ENCODE measurements at regions not wholly inside any gene's neighbourhood (a gene's known extent, or its start where the extent isn't known, plus 50 kb on each side); places are given as distances from the start of the nearest gene placed in this dataset.
"Not testable (repeated sequence)": the region's sequence is repeated elsewhere in the genome, so short reads cannot be mapped to it uniquely, and the experiment has no call there.

GRCh38 chr10:4226941-4227540 lies 442.0 kb upstream of the KLF6 start:
- 89 to 91% methylated on average over 4 of the region's 4 CpGs for WGBS, 2 experiments (ENCODE audit: low coverage in 1 of 2, low lambda C conversion rate in 2 of 2, missing lambda C conversion rate in 2 of 2)
- no peaks in the 10 kb centered on the region for H3K36me3 ChIP-seq (ENCODE audit: low read depth)

GRCh38 chr10:4224178-4224577 lies 439.2 kb upstream of the KLF6 start:
- Histone ChIP-seq H3K9me3 (ENCODE audit: low read depth) (no peaks in the 10 kb centered on the region), H2AFZ (no peak overlapping the region), H3K4me3 (no peak overlapping the region), H3K4me1 (ENCODE audit: insufficient read depth) (no peaks in the 10 kb centered on the region), H3K27ac (no peak overlapping the region), H3K36me3 (ENCODE audit: low read depth) (no peaks in the 10 kb centered on the region), H3K79me2 (ENCODE audit: insufficient read depth) (no peaks in the 10 kb centered on the region), H3K9ac (no peak overlapping the region), H4K20me1 (ENCODE audit: insufficient read depth) (no peaks in the 10 kb centered on the region), H3F3A (ENCODE audit: insufficient read depth) (no peaks in the 10 kb centered on the region), H3K4me2 (ENCODE audit: unreplicated experiment) (no peak overlapping the region), H3K27me3 (replicated peaks; ENCODE audit: insufficient read depth) (no peaks in the 10 kb centered on the region), H3K9me2 (ENCODE audit: insufficient read depth) (no peaks in the 10 kb centered on the region)
- 97 to 99% methylated on average over 6 of the region's 6 CpGs for WGBS, 2 experiments (ENCODE audit: low coverage in 1 of 2, low lambda C conversion rate in 2 of 2, missing lambda C conversion rate in 2 of 2)
- in situ Hi-C loops (cut with MboI): no loop called here
- no peak for TF ChIP-seq EZH2phosphoT487 (IDR thresholded peaks at IDR 0.05; ENCODE audit: insufficient read depth, low read depth)
- TF ChIP-seq EZH2 (IDR thresholded peaks at IDR 0.05; ENCODE audit: insufficient read depth, poor library complexity, severe bottlenecking): no peak
- DNase-seq: no peak

More at GRCh38 chr10:4226941-4227540, 442.0 kb upstream of the KLF6 start:
- H3K4me2 ChIP-seq (ENCODE audit: unreplicated experiment): no peak overlapping the region
- no peak overlapping the region for H3K27ac ChIP-seq
- no peaks in the 10 kb centered on the region for H3K9me3 ChIP-seq (ENCODE audit: low read depth)
- no peaks in the 10 kb centered on the region for H3K79me2 ChIP-seq (ENCODE audit: insufficient read depth)
- no peaks in the 10 kb centered on the region for H3F3A ChIP-seq (ENCODE audit: insufficient read depth)
- TF ChIP-seq EZH2phosphoT487 (IDR thresholded peaks at IDR 0.05; ENCODE audit: insufficient read depth, low read depth) (no peak), EZH2 (IDR thresholded peaks at IDR 0.05; ENCODE audit: insufficient read depth, poor library complexity, severe bottlenecking) (no peak)
- no peak overlapping the region for H3K4me3 ChIP-seq
- H3K4me1 ChIP-seq (ENCODE audit: insufficient read depth): no peaks in the 10 kb centered on the region
- H3K27me3 ChIP-seq (replicated peaks; ENCODE audit: insufficient read depth): no peaks in the 10 kb centered on the region
- in situ Hi-C loops (cut with MboI): loop anchor here (25.0 kb wide), 2 partner anchors 535 to 990 kb away; no protein-coding TSS in a partner anchor
- no peak overlapping the region for H2AFZ ChIP-seq
- H4K20me1 ChIP-seq (ENCODE audit: insufficient read depth): no peaks in the 10 kb centered on the region
- no peak overlapping the region for H3K9ac ChIP-seq
- no peak for DNase-seq
- H3K9me2 ChIP-seq (ENCODE audit: insufficient read depth): no peaks in the 10 kb centered on the region

- H2AFZ ChIP-seq; H3K27me3 ChIP-seq (replicated peaks; ENCODE audit: insufficient read depth); H3K9me3 ChIP-seq (ENCODE audit: low read depth); H3K4me3 ChIP-seq; H3K9me2 ChIP-seq (ENCODE audit: insufficient read depth); H3K27ac ChIP-seq; H3K9ac ChIP-seq; H3K4me2 ChIP-seq (ENCODE audit: unreplicated experiment); DNase-seq; in situ Hi-C loops (cut with MboI); H4K20me1 ChIP-seq (ENCODE audit: insufficient read depth); H3K79me2 ChIP-seq (ENCODE audit: insufficient read depth); H3K4me1 ChIP-seq (ENCODE audit: insufficient read depth); H3K36me3 ChIP-seq (ENCODE audit: low read depth); H3F3A ChIP-seq (ENCODE audit: insufficient read depth): not testable (repeated sequence)
- WGBS, 2 experiments (ENCODE audit: low coverage in 1 of 2, low lambda C conversion rate in 2 of 2, missing lambda C conversion rate in 2 of 2): 88 to 93% methylated on average over 2 of the region's 2 CpGs
Measured at GRCh38 chr10:4221310-4221709, 436.3 kb upstream of the KLF6 start.

GRCh38 chr10:4219901-4220300 lies 434.9 kb upstream of the KLF6 start:
- H3K9me2 ChIP-seq (ENCODE audit: insufficient read depth): no peaks in the 10 kb centered on the region
- 93 to 96% methylated on average over 4 of the region's 4 CpGs for WGBS, 2 experiments (ENCODE audit: low coverage in 1 of 2, low lambda C conversion rate in 2 of 2, missing lambda C conversion rate in 2 of 2)
- TF ChIP-seq EZH2phosphoT487 (IDR thresholded peaks at IDR 0.05; ENCODE audit: insufficient read depth, low read depth): no peak
- no peak for TF ChIP-seq EZH2 (IDR thresholded peaks at IDR 0.05; ENCODE audit: insufficient read depth, poor library complexity, severe bottlenecking)
- no peak for DNase-seq
- in situ Hi-C loops (cut with MboI): no loop called here
- no peak overlapping the region for H3K4me3 ChIP-seq
- H3K4me2 ChIP-seq (ENCODE audit: unreplicated experiment): no peak overlapping the region
- no peaks in the 10 kb centered on the region for H4K20me1 ChIP-seq (ENCODE audit: insufficient read depth)
- no peak overlapping the region for H3K9ac ChIP-seq
- H3K27ac ChIP-seq: no peak overlapping the region
- H3K36me3 ChIP-seq (ENCODE audit: low read depth): no peaks in the 10 kb centered on the region
- no peaks in the 10 kb centered on the region for H3K27me3 ChIP-seq (replicated peaks; ENCODE audit: insufficient read depth)
- no peaks in the 10 kb centered on the region for H3K9me3 ChIP-seq (ENCODE audit: low read depth)
- H3K79me2 ChIP-seq (ENCODE audit: insufficient read depth): no peaks in the 10 kb centered on the region
- peaks cover 10% of the 10 kb centered on the region for H3K4me1 ChIP-seq (ENCODE audit: insufficient read depth)
- H3F3A ChIP-seq (ENCODE audit: insufficient read depth): no peaks in the 10 kb centered on the region
- no peak overlapping the region for H2AFZ ChIP-seq

GRCh38 chr10:4217653-4218052 lies 432.6 kb upstream of the KLF6 start:
- H3K4me3 ChIP-seq: no peak overlapping the region
- H2AFZ ChIP-seq: no peak overlapping the region
- no peak for TF ChIP-seq EZH2phosphoT487 (IDR thresholded peaks at IDR 0.05; ENCODE audit: insufficient read depth, low read depth)
- no peak for TF ChIP-seq EZH2 (IDR thresholded peaks at IDR 0.05; ENCODE audit: insufficient read depth, poor library complexity, severe bottlenecking)
- no peaks in the 10 kb centered on the region for H3K36me3 ChIP-seq (ENCODE audit: low read depth)
- no peak overlapping the region for H3K9ac ChIP-seq
- H3K4me2 ChIP-seq (ENCODE audit: unreplicated experiment): no peak overlapping the region
- no peak overlapping the region for H3K27ac ChIP-seq
- in situ Hi-C loops (cut with MboI): no loop called here
- no peak for DNase-seq
- 0 out of 2 replicates have a peak, but pooled peaks cover 8% of the 10 kb centered on the region for H3F3A ChIP-seq (ENCODE audit: insufficient read depth)
- no peaks in the 10 kb centered on the region for H4K20me1 ChIP-seq (ENCODE audit: insufficient read depth)
- H3K9me3 ChIP-seq (ENCODE audit: low read depth): no peaks in the 10 kb centered on the region
- 90 to 93% methylated on average over 9 of the region's 9 CpGs for WGBS, 2 experiments (ENCODE audit: low coverage in 1 of 2, low lambda C conversion rate in 2 of 2, missing lambda C conversion rate in 2 of 2)
- no peaks in the 10 kb centered on the region for H3K27me3 ChIP-seq (replicated peaks; ENCODE audit: insufficient read depth)
- no peaks in the 10 kb centered on the region for H3K9me2 ChIP-seq (ENCODE audit: insufficient read depth)
- peaks cover 16% of the 10 kb centered on the region for H3K4me1 ChIP-seq (ENCODE audit: insufficient read depth)
- H3K79me2 ChIP-seq (ENCODE audit: insufficient read depth): no peaks in the 10 kb centered on the region
